Renal pelvis (tissue), 1 donor: ENCODE measurements at regions not wholly inside any gene's neighbourhood (a gene's known extent, or its start where the extent isn't known, plus 50 kb on each side); places are given as distances from the start of the nearest gene placed in this dataset.

Experiments used
- DNase-seq: peaks from one replicate; pipeline ENCODE4 v3.0.0-alpha.2; 2013

GRCh38 chr2:8538531-8538930 is 143.3 kb upstream of the ID2 start:
- DNase-seq, result no peak

DNA sequence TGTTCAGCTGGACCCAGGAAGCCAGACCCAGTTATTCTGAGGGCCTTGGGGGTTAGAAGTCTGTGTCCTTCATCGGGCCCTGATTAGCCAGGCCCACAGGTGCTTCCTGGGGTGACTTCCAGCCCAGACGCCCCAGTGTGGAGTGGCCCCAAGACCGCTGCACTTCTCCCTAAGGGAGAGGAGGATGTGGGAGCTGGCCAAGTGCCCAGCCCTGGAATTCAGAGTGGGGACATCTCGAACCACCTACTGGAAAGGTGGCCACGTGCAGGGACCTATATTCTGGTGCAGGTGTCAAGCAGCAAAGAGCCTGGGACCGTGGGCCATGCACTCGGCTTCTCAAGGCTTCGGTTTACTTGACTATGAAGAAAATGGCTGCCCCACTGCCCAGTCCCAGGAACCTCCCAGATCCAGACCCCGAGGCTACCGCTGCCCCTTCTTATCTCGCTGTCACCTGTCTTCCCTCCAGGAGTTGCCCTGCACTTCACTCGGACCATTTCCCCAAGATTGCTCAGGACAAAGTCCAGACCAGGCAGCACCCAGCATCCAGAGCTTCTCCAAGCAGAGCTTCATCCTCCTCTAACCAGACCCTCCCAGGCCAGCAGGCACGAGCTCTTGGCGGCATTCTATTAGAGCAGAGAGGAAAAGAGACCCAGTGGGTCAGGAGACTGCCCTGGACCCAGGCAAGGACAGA is 142.8 kb upstream of the ID2 start:
- no peak for DNase-seq

- DNase-seq, result peak; percentile 83
Measured at GRCh38 chr2:8539743-8540551, 141.9 kb upstream of the ID2 start.

- DNase-seq, result no peak
Measured at GRCh38 chr2:8540552-8541055, 141.3 kb upstream of the ID2 start.

DNA sequence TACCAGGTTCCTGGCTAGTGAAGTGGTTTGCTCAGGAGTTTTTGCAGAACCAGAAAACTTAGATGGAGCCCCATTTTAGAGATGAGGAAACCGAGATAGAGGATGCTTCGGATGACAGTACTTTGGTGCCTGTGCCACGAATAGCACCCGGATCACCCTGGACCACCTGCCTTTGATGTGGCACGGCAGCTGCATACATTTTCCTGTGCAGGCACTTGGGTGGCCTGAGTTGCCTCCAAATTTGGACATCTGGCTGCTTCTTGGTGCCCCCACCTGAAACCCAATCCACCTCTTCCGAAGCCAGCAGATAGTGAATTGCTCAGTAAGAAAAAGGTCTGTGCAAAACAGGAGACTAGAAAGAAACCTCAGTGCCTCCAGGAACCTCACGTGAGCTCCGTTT is 140.6 kb upstream of the ID2 start:
- DNase-seq, result no peak

- DNase-seq, result no peak
Measured at GRCh38 chr2:8541636-8542035, 140.2 kb upstream of the ID2 start.

- no peak for DNase-seq
Measured at GRCh38 chr2:8542381-8543059, 139.3 kb upstream of the ID2 start.

DNA sequence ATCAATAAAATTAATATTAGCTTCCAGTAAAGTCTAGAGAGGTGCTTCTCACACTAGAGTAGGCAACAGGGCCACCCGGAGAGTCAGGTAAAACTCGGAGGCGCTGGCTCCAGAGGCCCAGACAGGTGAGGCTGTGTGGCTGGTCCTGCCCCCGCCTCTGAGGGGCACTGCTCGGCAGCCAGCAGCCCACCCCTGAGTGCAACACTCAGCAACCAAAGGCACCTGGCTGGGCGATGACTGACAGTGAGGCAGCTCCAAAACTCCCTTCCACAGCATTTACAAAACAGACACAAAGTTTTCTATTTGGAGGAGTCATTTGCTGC is 138.8 kb upstream of the ID2 start:
- no peak for DNase-seq

- no peak for DNase-seq
Measured at GRCh38 chr2:8543383-8544170, 138.3 kb upstream of the ID2 start.

- no peak for DNase-seq
Measured at GRCh38 chr2:8544171-8544785, 137.6 kb upstream of the ID2 start.

- no peak for DNase-seq
Measured at GRCh38 chr2:8544786-8545694, 136.8 kb upstream of the ID2 start.

- no peak for DNase-seq
Measured at GRCh38 chr2:8545695-8546611, 135.9 kb upstream of the ID2 start.

GRCh38 chr2:8546612-8547283 is 135.1 kb upstream of the ID2 start:
- no peak for DNase-seq

DNA sequence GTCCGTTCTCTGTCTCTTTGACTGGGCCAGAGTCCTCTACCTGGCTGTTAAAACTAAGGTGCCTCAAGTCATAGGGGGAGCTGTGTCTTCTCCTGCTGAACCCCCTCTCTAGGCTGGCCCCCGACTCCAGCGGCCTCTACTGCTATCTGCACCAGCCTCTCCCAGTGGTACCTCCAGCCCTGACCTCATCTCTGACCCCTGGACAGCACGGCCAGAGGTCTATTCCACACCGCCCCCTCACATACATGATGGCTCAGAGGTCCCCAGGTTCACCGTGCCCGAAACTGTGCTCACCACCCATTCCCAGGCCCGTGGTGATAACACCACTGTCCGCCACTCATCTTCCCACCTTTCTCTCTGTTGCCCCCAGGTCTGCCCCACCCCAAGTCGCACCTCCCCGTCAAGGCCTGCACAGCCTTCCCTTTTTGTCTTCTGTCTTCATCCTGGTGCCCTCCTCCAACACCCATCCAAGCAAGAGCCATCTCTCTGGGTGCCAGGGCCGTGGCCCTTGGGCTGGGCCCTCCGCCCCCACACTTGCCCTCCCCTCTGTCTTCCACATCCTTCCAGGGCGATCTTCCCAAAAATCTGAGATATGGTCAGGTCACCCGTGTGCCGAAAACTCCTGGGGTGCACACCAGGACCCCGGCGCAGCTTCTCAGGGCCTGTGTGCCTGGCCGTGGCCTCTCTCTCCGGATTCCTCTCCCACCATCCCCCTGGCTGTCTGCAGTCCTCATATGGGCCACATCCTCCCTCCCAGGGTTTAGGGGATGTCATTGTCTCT is 134.4 kb upstream of the ID2 start:
- DNase-seq, result no peak

GRCh38 chr2:8548065-8548618 is 133.7 kb upstream of the ID2 start:
- no peak for DNase-seq

- no peak for DNase-seq
Measured at GRCh38 chr2:8548619-8549150, 133.2 kb upstream of the ID2 start.

DNA sequence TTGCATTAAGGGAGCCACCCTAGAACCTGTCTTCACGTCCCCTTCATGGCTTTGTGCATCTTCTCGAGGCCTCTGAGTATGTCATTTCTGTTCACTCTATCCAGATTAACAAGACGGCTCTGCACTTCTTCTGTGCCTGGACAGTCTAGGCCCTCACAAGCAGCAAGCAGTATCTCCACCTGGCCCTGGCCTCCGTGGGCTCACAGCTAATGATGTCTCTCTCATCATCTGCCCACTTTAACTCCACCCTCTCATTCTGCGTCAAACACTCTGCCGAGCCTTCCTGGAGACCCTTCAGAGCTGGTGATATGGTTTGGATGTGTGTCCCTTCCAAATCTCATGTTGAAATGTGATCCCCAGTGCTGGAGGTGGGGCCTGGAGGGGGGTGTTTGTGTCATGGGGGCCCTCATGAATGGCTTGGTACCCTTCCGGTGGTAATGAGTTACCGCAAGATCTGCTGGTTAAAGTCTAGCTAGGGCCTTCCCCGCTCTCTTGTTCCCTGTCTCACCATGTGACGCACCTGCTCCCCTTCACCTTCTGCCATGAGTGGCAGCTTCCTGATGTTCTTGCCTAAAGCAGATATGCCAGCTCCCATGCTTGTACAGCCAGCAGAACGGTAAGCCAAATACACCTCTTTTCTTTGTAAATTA is 132.5 kb upstream of the ID2 start:
- DNase-seq, result no peak
